ENCODE measurements at regions not wholly inside any gene's neighbourhood (a gene's known extent, or its start where the extent isn't known, plus 50 kb on each side); places are given as distances from the start of the nearest gene placed in this dataset.
"Not testable (repeated sequence)": the region's sequence is repeated elsewhere in the genome, so short reads cannot be mapped to it uniquely, and the experiment has no call there.

DNA sequence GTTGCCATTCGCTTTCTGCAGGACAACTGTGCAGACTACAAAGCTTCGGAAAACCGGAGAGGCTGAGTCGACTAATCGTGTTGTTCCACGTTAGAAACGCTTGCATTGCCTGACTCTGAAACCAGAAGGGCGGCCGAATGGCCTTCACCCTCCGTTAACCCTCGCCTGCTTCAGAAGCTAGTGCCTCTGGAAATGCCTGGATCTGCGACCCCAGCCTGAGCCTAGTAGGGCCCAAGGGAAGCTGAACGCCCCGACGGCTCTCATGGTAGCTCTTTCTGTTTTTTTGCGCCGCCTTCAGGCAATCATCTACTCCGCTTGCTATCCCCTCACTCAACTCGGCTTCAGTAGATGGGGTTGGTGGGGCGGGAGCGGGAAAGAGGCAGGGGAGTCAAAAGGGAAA lies 117.3 kb downstream of the PPIAL4A start:
- H3K9ac ChIP-seq (ENCODE audit: insufficient read depth in 1 of 2, low read length in 2 of 2); ATAC-seq (ENCODE audit: insufficient read depth, low FRiP score): not testable (repeated sequence)

GRCh38 chr1:121007755-121008154 lies 118.2 kb downstream of the PPIAL4A start:
- not testable (repeated sequence) for H3K9ac ChIP-seq (ENCODE audit: insufficient read depth in 1 of 2, low read length in 2 of 2); H3K27ac ChIP-seq (ENCODE audit: low read depth in 1 of 2, low read length in 1 of 2); H3K36me3 ChIP-seq (ENCODE audit: control insufficient read depth in 4 of 4, insufficient read depth in 4 of 4, low read length in 4 of 4); H3K9me3 ChIP-seq (ENCODE audit: control insufficient read depth in 4 of 4, insufficient read depth in 3 of 4, low read length in 3 of 4); H3K4me1 ChIP-seq (ENCODE audit: control insufficient read depth in 5 of 5, insufficient read depth in 5 of 5, low read length in 5 of 5); ATAC-seq (ENCODE audit: insufficient read depth, low FRiP score); H3K4me3 ChIP-seq
- 24 to 34% methylated on average over 7 of the region's 10 CpGs for WGBS, 2 donors
- peak; percentile 20 to 30 (median 26) for DNase-seq
- H3K27me3 ChIP-seq (ENCODE audit: control insufficient read depth in 3 of 3, insufficient read depth in 3 of 3, low read length in 2 of 3): peaks cover 0 to 19% (median 10%) of the 10 kb centered on the region in 3 donors

More for the DNA sequence above, 117.3 kb downstream of the PPIAL4A start:
- H3K4me3 ChIP-seq; H3K27ac ChIP-seq (ENCODE audit: low read depth in 1 of 2, low read length in 1 of 2); H3K4me1 ChIP-seq (ENCODE audit: control insufficient read depth in 5 of 5, insufficient read depth in 5 of 5, low read length in 5 of 5); H3K36me3 ChIP-seq (ENCODE audit: control insufficient read depth in 4 of 4, insufficient read depth in 4 of 4, low read length in 4 of 4); H3K9me3 ChIP-seq (ENCODE audit: control insufficient read depth in 4 of 4, insufficient read depth in 3 of 4, low read length in 3 of 4): not testable (repeated sequence)
- peaks cover 0 to 19% (median 10%) of the 10 kb centered on the region in 3 donors for H3K27me3 ChIP-seq (ENCODE audit: control insufficient read depth in 3 of 3, insufficient read depth in 3 of 3, low read length in 2 of 3)
- peak in 1 of 3 donors; percentile 12 for DNase-seq
- 38 to 48% methylated on average over 20 to 21 of the region's 21 CpGs for WGBS, 2 donors

GRCh38 chr1:121008512-121009215 lies 119.1 kb downstream of the PPIAL4A start:
- not testable (repeated sequence) for H3K9ac ChIP-seq (ENCODE audit: insufficient read depth in 1 of 2, low read length in 2 of 2); H3K9me3 ChIP-seq (ENCODE audit: control insufficient read depth in 4 of 4, insufficient read depth in 3 of 4, low read length in 3 of 4); H3K4me3 ChIP-seq; H3K27ac ChIP-seq (ENCODE audit: low read depth in 1 of 2, low read length in 1 of 2); ATAC-seq (ENCODE audit: insufficient read depth, low FRiP score); H3K36me3 ChIP-seq (ENCODE audit: control insufficient read depth in 4 of 4, insufficient read depth in 4 of 4, low read length in 4 of 4); H3K4me1 ChIP-seq (ENCODE audit: control insufficient read depth in 5 of 5, insufficient read depth in 5 of 5, low read length in 5 of 5)
- peak in 1 of 3 donors; percentile 12 for DNase-seq
- H3K27me3 ChIP-seq (ENCODE audit: control insufficient read depth in 3 of 3, insufficient read depth in 3 of 3, low read length in 2 of 3): peaks cover 0 to 19% (median 10%) of the 10 kb centered on the region in 3 donors
- WGBS, 2 donors: 12 to 20% methylated on average over 33 to 44 of the region's 46 CpGs

DNA sequence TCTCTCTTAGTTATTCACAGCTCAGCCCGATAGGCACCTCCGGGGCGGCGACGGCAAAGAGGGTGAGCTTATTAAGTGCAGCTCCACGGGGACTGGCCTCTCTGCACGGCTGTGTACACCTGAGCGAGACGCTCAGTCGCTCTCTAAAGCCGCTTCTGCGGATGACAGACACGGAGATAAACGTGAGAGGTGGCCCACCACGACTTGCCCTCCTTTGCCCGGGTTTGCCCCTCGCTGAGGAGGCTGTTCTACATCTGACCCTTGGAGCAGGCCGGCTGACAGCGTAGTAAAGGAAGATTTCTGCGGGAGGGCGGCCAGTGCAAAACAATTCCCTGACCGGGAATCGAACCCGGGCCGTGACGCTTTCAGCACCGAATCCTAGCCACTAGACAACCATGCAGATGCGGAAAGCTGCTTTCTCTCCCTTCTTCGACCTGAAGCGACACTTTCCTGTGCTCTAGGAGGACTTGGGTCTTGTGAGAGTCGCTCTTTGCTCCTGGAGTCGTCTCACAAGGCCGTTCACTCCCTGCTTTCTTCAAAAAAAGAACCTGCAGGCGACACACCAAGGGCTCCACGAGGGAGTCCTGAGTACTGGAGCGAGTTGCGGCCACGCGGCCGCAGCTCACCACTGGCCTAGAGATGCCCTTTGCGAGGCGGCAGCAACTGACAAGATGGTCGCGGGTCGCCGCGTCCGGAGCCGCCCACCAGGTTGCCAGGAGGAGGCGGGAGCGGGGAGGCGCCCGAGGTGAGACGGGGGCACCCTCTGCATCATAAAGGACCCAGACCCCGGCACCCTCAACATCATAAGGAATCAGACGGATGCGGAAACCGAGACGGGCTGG lies 119.9 kb downstream of the PPIAL4A start:
- H3K27ac ChIP-seq (ENCODE audit: low read depth in 1 of 2, low read length in 1 of 2); H3K9me3 ChIP-seq (ENCODE audit: control insufficient read depth in 4 of 4, insufficient read depth in 3 of 4, low read length in 3 of 4); H3K4me3 ChIP-seq; H3K9ac ChIP-seq (ENCODE audit: insufficient read depth in 1 of 2, low read length in 2 of 2); H3K36me3 ChIP-seq (ENCODE audit: control insufficient read depth in 4 of 4, insufficient read depth in 4 of 4, low read length in 4 of 4); H3K4me1 ChIP-seq (ENCODE audit: control insufficient read depth in 5 of 5, insufficient read depth in 5 of 5, low read length in 5 of 5): not testable (repeated sequence)
- 4 to 7% methylated on average over 25 to 49 of the region's 59 CpGs for WGBS, 2 donors
- peak; percentile 47 for ATAC-seq (ENCODE audit: insufficient read depth, low FRiP score)
- peak; percentile 2 to 14 (median 13) for DNase-seq
- H3K27me3 ChIP-seq (ENCODE audit: control insufficient read depth in 3 of 3, insufficient read depth in 3 of 3, low read length in 2 of 3): peaks cover 0 to 19% (median 10%) of the 10 kb centered on the region in 3 donors

GRCh38 chr1:121010141-121010540 lies 120.6 kb downstream of the PPIAL4A start:
- not testable (repeated sequence) for DNase-seq; H3K9ac ChIP-seq (ENCODE audit: insufficient read depth in 1 of 2, low read length in 2 of 2); ATAC-seq (ENCODE audit: insufficient read depth, low FRiP score)

GRCh38 chr1:121013181-121013580 lies 123.6 kb downstream of the PPIAL4A start:
- H3K27ac ChIP-seq (ENCODE audit: low read depth in 1 of 2, low read length in 1 of 2); H3K9ac ChIP-seq (ENCODE audit: insufficient read depth in 1 of 2, low read length in 2 of 2); H3K9me3 ChIP-seq (ENCODE audit: control insufficient read depth in 4 of 4, insufficient read depth in 3 of 4, low read length in 3 of 4); DNase-seq; H3K36me3 ChIP-seq (ENCODE audit: control insufficient read depth in 4 of 4, insufficient read depth in 4 of 4, low read length in 4 of 4); H3K4me3 ChIP-seq; ATAC-seq (ENCODE audit: insufficient read depth, low FRiP score); H3K4me1 ChIP-seq (ENCODE audit: control insufficient read depth in 5 of 5, insufficient read depth in 5 of 5, low read length in 5 of 5): not testable (repeated sequence)
- 41 to 70% methylated on average over 1 of the region's 1 CpG for WGBS, 2 donors
- peaks cover 0 to 13% (median 0%) of the 10 kb centered on the region in 3 donors for H3K27me3 ChIP-seq (ENCODE audit: control insufficient read depth in 3 of 3, insufficient read depth in 3 of 3, low read length in 2 of 3)

More at GRCh38 chr1:121010141-121010540, 120.6 kb downstream of the PPIAL4A start:
- not testable (repeated sequence) for H3K4me3 ChIP-seq; H3K36me3 ChIP-seq (ENCODE audit: control insufficient read depth in 4 of 4, insufficient read depth in 4 of 4, low read length in 4 of 4); H3K27ac ChIP-seq (ENCODE audit: low read depth in 1 of 2, low read length in 1 of 2); H3K4me1 ChIP-seq (ENCODE audit: control insufficient read depth in 5 of 5, insufficient read depth in 5 of 5, low read length in 5 of 5); H3K9me3 ChIP-seq (ENCODE audit: control insufficient read depth in 4 of 4, insufficient read depth in 3 of 4, low read length in 3 of 4)
- peaks cover 0 to 19% (median 10%) of the 10 kb centered on the region in 3 donors for H3K27me3 ChIP-seq (ENCODE audit: control insufficient read depth in 3 of 3, insufficient read depth in 3 of 3, low read length in 2 of 3)
- WGBS, 2 donors: 19 to 45% methylated on average over 3 to 8 of the region's 22 CpGs

GRCh38 chr1:121016182-121017028 lies 126.8 kb downstream of the PPIAL4A start:
- not testable (repeated sequence) for H3K4me1 ChIP-seq (ENCODE audit: control insufficient read depth in 5 of 5, insufficient read depth in 5 of 5, low read length in 5 of 5); H3K9me3 ChIP-seq (ENCODE audit: control insufficient read depth in 4 of 4, insufficient read depth in 3 of 4, low read length in 3 of 4); H3K4me3 ChIP-seq; H3K9ac ChIP-seq (ENCODE audit: insufficient read depth in 1 of 2, low read length in 2 of 2); H3K27ac ChIP-seq (ENCODE audit: low read depth in 1 of 2, low read length in 1 of 2); H3K27me3 ChIP-seq (ENCODE audit: control insufficient read depth in 3 of 3, insufficient read depth in 3 of 3, low read length in 2 of 3); H3K36me3 ChIP-seq (ENCODE audit: control insufficient read depth in 4 of 4, insufficient read depth in 4 of 4, low read length in 4 of 4)
- DNase-seq (peak; percentile 67 to 87 (median 80)), ATAC-seq (ENCODE audit: insufficient read depth, low FRiP score) (peak; percentile 77)
- WGBS, 2 donors: 21 to 65% methylated on average over 15 to 19 of the region's 32 CpGs

All from lung (tissue), 9 donors.